WI38 (cell line): ENCODE measurements at regions not wholly inside any gene's neighbourhood (a gene's known extent, or its start where the extent isn't known, plus 50 kb on each side); places are given as distances from the start of the nearest gene placed in this dataset.

Experiments used
- H3K4me3 ChIP-seq: 2 replicates; pipeline ENCODE4 v1.5.1; 2011; ENCODE audit warnings: low read depth, mild to moderate bottlenecking, control low read depth, low read length
- CTCF ChIP-seq: IDR thresholded peaks from 2 replicates; pipeline ENCODE4 v1.5.1; 2012; ENCODE audit warnings: low read depth, mild to moderate bottlenecking, control low read depth, low read length

GRCh38 chr5:98031496-98031895 is 742.0 kb upstream of the RGMB start:
- TF ChIP-seq CTCF: no peak
- no peak overlapping the region for H3K4me3 ChIP-seq

- no peak overlapping the region for H3K4me3 ChIP-seq
- no peak for TF ChIP-seq CTCF
These were observed 741.5 kb upstream of the RGMB start for GRCh38 chr5:98031926-98032325.

- no peak for TF ChIP-seq CTCF
- H3K4me3 ChIP-seq: no peak overlapping the region
These were observed 731.8 kb upstream of the RGMB start for GRCh38 chr5:98041661-98042060.

DNA sequence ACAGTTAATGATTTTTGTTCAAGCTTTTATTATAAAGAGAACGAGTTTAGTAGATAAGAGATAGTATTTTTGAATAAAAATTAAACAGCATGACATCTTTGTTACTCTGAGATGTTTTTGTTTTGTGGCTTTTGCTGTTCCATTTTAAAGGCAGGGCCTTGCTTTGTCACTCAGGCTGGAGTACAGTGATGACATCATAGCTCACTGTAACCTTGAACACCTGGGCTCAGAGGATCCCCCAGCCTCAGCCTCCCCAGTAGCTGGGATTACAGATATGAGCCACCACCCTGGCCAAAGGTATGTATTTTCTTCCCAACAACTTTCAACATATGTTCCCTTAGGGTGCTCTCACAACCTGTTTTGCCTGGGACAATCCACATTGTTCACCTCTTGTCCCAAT is 730.9 kb upstream of the RGMB start:
- TF ChIP-seq CTCF: no peak

DNA sequence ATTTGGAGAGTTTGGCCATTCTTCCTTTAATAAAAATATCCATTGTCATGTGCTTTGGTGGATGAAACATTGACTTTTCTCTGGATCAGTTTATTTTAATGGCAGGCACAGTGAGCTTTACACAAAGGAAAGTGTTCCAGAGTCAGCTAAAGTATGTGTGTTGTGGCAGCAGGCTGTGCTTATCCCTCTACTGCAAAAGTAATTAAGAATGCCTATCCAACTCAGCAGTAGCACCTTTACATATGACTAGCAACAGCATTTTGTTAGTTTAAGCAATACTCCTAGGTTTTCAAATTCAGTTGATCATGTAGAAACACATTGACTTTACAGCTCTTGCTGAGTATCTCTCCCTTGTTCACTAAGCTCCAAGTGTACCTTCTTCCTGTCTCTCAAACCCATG is 730.5 kb upstream of the RGMB start:
- TF ChIP-seq CTCF: no peak
- no peak overlapping the region for H3K4me3 ChIP-seq

More for the DNA sequence above, 730.9 kb upstream of the RGMB start:
- H3K4me3 ChIP-seq: no peak overlapping the region

- no peak for TF ChIP-seq CTCF
- no peak overlapping the region for H3K4me3 ChIP-seq
These were observed 722.9 kb upstream of the RGMB start for GRCh38 chr5:98050583-98050982.

GRCh38 chr5:98053170-98053569 is 720.3 kb upstream of the RGMB start:
- H3K4me3 ChIP-seq: no peak overlapping the region
- no peak for TF ChIP-seq CTCF
